ENCODE measurements at regions not wholly inside any gene's neighbourhood (a gene's known extent, or its start where the extent isn't known, plus 50 kb on each side); places are given as distances from the start of the nearest gene placed in this dataset.

DNA sequence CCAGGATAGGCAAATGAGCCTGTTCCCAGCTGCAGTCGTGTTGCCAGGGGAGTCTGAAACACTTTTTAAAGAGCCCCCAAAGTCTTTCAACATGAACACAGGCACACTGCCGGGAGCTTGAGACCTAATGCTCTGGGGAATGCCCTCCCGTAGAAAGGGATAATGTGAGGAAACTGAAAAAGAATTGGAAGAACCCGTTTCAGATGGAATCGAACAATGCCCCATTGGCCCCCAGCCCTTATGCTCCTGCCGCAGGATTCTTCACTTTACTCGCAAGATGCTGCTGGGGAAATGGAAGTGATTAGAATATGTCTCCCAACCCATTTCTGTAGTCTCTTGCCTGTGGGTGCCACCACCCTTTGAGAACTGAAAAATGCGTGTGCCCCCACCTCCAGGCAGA, 136.3 kb upstream of the GATA6 start:
- TF ChIP-seq, protein P1, sequence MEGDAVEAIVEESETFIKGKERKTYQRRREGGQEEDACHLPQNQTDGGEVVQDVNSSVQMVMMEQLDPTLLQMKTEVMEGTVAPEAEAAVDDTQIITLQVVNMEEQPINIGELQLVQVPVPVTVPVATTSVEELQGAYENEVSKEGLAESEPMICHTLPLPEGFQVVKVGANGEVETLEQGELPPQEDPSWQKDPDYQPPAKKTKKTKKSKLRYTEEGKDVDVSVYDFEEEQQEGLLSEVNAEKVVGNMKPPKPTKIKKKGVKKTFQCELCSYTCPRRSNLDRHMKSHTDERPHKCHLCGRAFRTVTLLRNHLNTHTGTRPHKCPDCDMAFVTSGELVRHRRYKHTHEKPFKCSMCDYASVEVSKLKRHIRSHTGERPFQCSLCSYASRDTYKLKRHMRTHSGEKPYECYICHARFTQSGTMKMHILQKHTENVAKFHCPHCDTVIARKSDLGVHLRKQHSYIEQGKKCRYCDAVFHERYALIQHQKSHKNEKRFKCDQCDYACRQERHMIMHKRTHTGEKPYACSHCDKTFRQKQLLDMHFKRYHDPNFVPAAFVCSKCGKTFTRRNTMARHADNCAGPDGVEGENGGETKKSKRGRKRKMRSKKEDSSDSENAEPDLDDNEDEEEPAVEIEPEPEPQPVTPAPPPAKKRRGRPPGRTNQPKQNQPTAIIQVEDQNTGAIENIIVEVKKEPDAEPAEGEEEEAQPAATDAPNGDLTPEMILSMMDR (IDR thresholded peaks at IDR 0.05) = no peak
- no peak for TF ChIP-seq POLR2A (IDR thresholded peaks at IDR 0.05)
